ENCODE measurements at regions not wholly inside any gene's neighbourhood (a gene's known extent, or its start where the extent isn't known, plus 50 kb on each side); places are given as distances from the start of the nearest gene placed in this dataset.

- WGBS, 2 donors = 90 to 94% methylated on average over 3 of the region's 3 CpGs
- no peaks in the 10 kb centered on the region for H3K36me3 ChIP-seq
- TF ChIP-seq EP300 (IDR thresholded peaks at IDR 0.05) = no peak
- TF ChIP-seq POLR2A (IDR thresholded peaks at IDR 0.05) = no peak
- TF ChIP-seq POLR2AphosphoS5 (IDR thresholded peaks at IDR 0.05) = no peak
- TF ChIP-seq CTCF (IDR thresholded peaks at IDR 0.05) = no peak
- peaks cover 0 to 4% (median 4%) of the 10 kb centered on the region in 4 donors for H3K4me1 ChIP-seq
- H3K9me3 ChIP-seq = no peaks in the 10 kb centered on the region
- H3K4me3 ChIP-seq = no peak overlapping the region
- DNase-seq = no peak
- no peaks in the 10 kb centered on the region for H3K27me3 ChIP-seq
- no peak for ATAC-seq (ENCODE audit: low FRiP score in 2 of 2)
- H3K27ac ChIP-seq = no peak overlapping the region
Observed at GRCh38 chr1:231094421-231094820, 54.4 kb upstream of the FAM89A start.

- Histone ChIP-seq H3K27me3 (no peaks in the 10 kb centered on the region), H3K4me3 (no peak overlapping the region), H3K27ac (no peak overlapping the region), H3K4me1 (peaks cover 0 to 4% (median 4%) of the 10 kb centered on the region in 4 donors), H3K9me3 (no peaks in the 10 kb centered on the region), H3K36me3 (no peaks in the 10 kb centered on the region)
- WGBS, 2 donors = 62 to 63% methylated on average over 12 to 13 of the region's 13 CpGs
- DNase-seq (no peak), ATAC-seq (ENCODE audit: low FRiP score in 2 of 2) (peak; percentile 31 to 47)
- TF ChIP-seq CTCF (IDR thresholded peaks at IDR 0.05) (no peak), POLR2AphosphoS5 (IDR thresholded peaks at IDR 0.05) (no peak), POLR2A (IDR thresholded peaks at IDR 0.05) (no peak), EP300 (IDR thresholded peaks at IDR 0.05) (no peak)
Observed at GRCh38 chr1:231093156-231093922, 53.3 kb upstream of the FAM89A start.

- ATAC-seq (ENCODE audit: low FRiP score in 2 of 2) (no peak), DNase-seq (no peak)
- no peak overlapping the region for H3K27ac ChIP-seq
- 77 to 87% methylated on average over 5 of the region's 5 CpGs for WGBS, 2 donors
- no peaks in the 10 kb centered on the region for H3K9me3 ChIP-seq
- H3K4me3 ChIP-seq = no peak overlapping the region
- H3K4me1 ChIP-seq = peaks cover 0 to 4% (median 4%) of the 10 kb centered on the region in 4 donors
- H3K27me3 ChIP-seq = no peaks in the 10 kb centered on the region
- TF ChIP-seq POLR2A (IDR thresholded peaks at IDR 0.05) (no peak), CTCF (IDR thresholded peaks at IDR 0.05) (no peak), POLR2AphosphoS5 (IDR thresholded peaks at IDR 0.05) (no peak), EP300 (IDR thresholded peaks at IDR 0.05) (no peak)
- no peaks in the 10 kb centered on the region for H3K36me3 ChIP-seq
Observed at GRCh38 chr1:231092380-231092779, 52.3 kb upstream of the FAM89A start.

- H3K27me3 ChIP-seq = no peaks in the 10 kb centered on the region
- no peak for DNase-seq
- H3K4me3 ChIP-seq = no peak overlapping the region
- WGBS, 2 donors = 65 to 75% methylated on average over 7 to 13 of the region's 13 CpGs
- TF ChIP-seq POLR2A (IDR thresholded peaks at IDR 0.05) (no peak), CTCF (IDR thresholded peaks at IDR 0.05) (peak; percentile 29 to 74 (median 66)), EP300 (IDR thresholded peaks at IDR 0.05) (no peak)
- peaks cover 0 to 4% (median 4%) of the 10 kb centered on the region in 4 donors for H3K4me1 ChIP-seq
- H3K27ac ChIP-seq = no peak overlapping the region
- peak in 1 of 2 donors; percentile 57 for ATAC-seq (ENCODE audit: low FRiP score in 2 of 2)
- no peaks in the 10 kb centered on the region for H3K9me3 ChIP-seq
- no peaks in the 10 kb centered on the region for H3K36me3 ChIP-seq
Observed at GRCh38 chr1:231091831-231092301, 51.8 kb upstream of the FAM89A start.

GRCh38 chr1:231091415-231091814, 51.4 kb upstream of the FAM89A start:
- Histone ChIP-seq H3K4me3 (no peak overlapping the region), H3K4me1 (peaks cover 0 to 4% (median 4%) of the 10 kb centered on the region in 4 donors), H3K9me3 (no peaks in the 10 kb centered on the region), H3K27me3 (no peaks in the 10 kb centered on the region), H3K36me3 (no peaks in the 10 kb centered on the region), H3K27ac (no peak overlapping the region)
- TF ChIP-seq EP300 (IDR thresholded peaks at IDR 0.05) (no peak), CTCF (IDR thresholded peaks at IDR 0.05) (no peak), POLR2AphosphoS5 (IDR thresholded peaks at IDR 0.05) (no peak), POLR2A (IDR thresholded peaks at IDR 0.05) (no peak)
- ATAC-seq (ENCODE audit: low FRiP score in 2 of 2) = no peak
- no peak for DNase-seq
- WGBS, 2 donors = 85 to 91% methylated on average over 6 of the region's 6 CpGs

All from upper lobe of left lung (tissue), 6 donors.